Right lobe of liver (tissue), 6 donors: ENCODE measurements at regions not wholly inside any gene's neighbourhood (a gene's known extent, or its start where the extent isn't known, plus 50 kb on each side); places are given as distances from the start of the nearest gene placed in this dataset.

Source experiments
- ATAC-seq, 4 donors: fragments of 200-7000 bp; cut with Tn5 transposase; one replicate each; pipeline ENCODE4 v1.9.1; 2020; ENCODE audit warnings: mild to moderate bottlenecking in 4 of 4, moderate library complexity in 4 of 4
- DNase-seq, 3 donors: peaks; one replicate each; pipeline ENCODE4 v3.0.0-alpha.2; 2020
- H3K27ac ChIP-seq, 3 donors: fragments of 200-600 bp; one replicate each; pipeline ENCODE4 v1.8.0; 2022
- H3K27me3 ChIP-seq, 2 donors: fragments of 200-600 bp; one replicate each; pipeline ENCODE4 v1.8.0; 2022
- H3K36me3 ChIP-seq, 4 donors: fragments of 200-600 bp; sonication (generic) in 1 of 4; one replicate each; pipeline versions ENCODE4 v1.5.1 to v1.8.0; 2017 to 2022; ENCODE audit warnings: control low read depth in 1 of 4
- H3K4me1 ChIP-seq, 4 donors: fragments of 200-600 bp; sonication (generic) in 1 of 4; one replicate each; pipeline versions ENCODE4 v1.5.1 to v1.8.0; 2017 to 2022; ENCODE audit warnings: control low read depth in 1 of 4
- H3K4me3 ChIP-seq, 3 donors: fragments of 200-600 bp; one replicate each; pipeline ENCODE4 v1.8.0; 2022
- H3K9me3 ChIP-seq, 4 donors: fragments of 200-600 bp; sonication (generic) in 1 of 4; one replicate each; pipeline versions ENCODE4 v1.5.1 to v1.8.0; 2017 to 2022; ENCODE audit warnings: control low read depth in 1 of 4
- CTCF ChIP-seq, 4 donors: fragments of 200-600 bp in 3 of 4; fragments of 450-650 bp in 1 of 4; IDR thresholded peaks; one replicate each; pipeline versions ENCODE4 v1.5.1 to v1.8.0; 2016 to 2022; ENCODE audit warnings: antibody characterized with exemption in 4 of 4, mild to moderate bottlenecking in 2 of 4
- POLR2A ChIP-seq: fragments of 450-650 bp; IDR thresholded peaks from one replicate; pipeline ENCODE4 v1.6.1; 2017; ENCODE audit warnings: antibody characterized with exemption, mild to moderate bottlenecking
- WGBS: methylation state at CpG from one replicate; pipeline ENCODE4 v1.1.6; 2018; ENCODE audit warnings: low coverage, low lambda C conversion rate; ENCODE audit not compliant: insufficient coverage; ENCODE audit errors: missing lambda C conversion rate; 5-methylcytosine and 5-hydroxymethylcytosine counted together
- intact Hi-C, 2 donors: fragments of 100-400 bp; cut with DNase I; formaldehyde crosslinking; loops; one replicate each; pipeline versions ENCODE4 v1.11.2 to v1.14.1; 2022
- donor health status: DM: no; HTN: yes; CAD: no.
- donor health status: DM: no; HTN: no; CAD: no.
- donor health status: DM: no; HTN: no; CAD: no.
- donor health status: DM: no; HTN: yes; CAD: no.
- donor health status: DM: no; HTN: yes; CAD: no.

GRCh38 chr5:74184649-74185048, 455.9 kb downstream of the ENC1 start:
- DNase-seq: no peak
- 71% methylated on average over 1 of the region's 1 CpG for WGBS
- Histone ChIP-seq H3K4me3 (no peak overlapping the region), H3K4me1 (no peaks in the 10 kb centered on the region), H3K27ac (no peak overlapping the region), H3K9me3 (no peaks in the 10 kb centered on the region), H3K36me3 (no peaks in the 10 kb centered on the region), H3K27me3 (no peaks in the 10 kb centered on the region)
- intact Hi-C loops: no loop called here
- TF ChIP-seq CTCF (IDR thresholded peaks at IDR 0.05) (no peak), POLR2A (no peak)
- ATAC-seq: no peak

- WGBS: 60% methylated on average over 8 of the region's 8 CpGs
- no peaks in the 10 kb centered on the region for H3K27me3 ChIP-seq
- H3K27ac ChIP-seq: no peak overlapping the region
- DNase-seq (no peak), ATAC-seq (no peak)
- intact Hi-C loops: no loop called here
- no peaks in the 10 kb centered on the region for H3K4me1 ChIP-seq
- no peaks in the 10 kb centered on the region for H3K36me3 ChIP-seq
- H3K9me3 ChIP-seq: no peaks in the 10 kb centered on the region
- H3K4me3 ChIP-seq: no peak overlapping the region
- TF ChIP-seq POLR2A (no peak), CTCF (IDR thresholded peaks at IDR 0.05) (no peak)
Observed at GRCh38 chr5:74183041-74183440, 457.5 kb downstream of the ENC1 start.

GRCh38 chr5:74182603-74183002, 457.9 kb downstream of the ENC1 start:
- Histone ChIP-seq H3K27ac (no peak overlapping the region), H3K4me1 (no peaks in the 10 kb centered on the region), H3K27me3 (no peaks in the 10 kb centered on the region), H3K4me3 (no peak overlapping the region), H3K36me3 (no peaks in the 10 kb centered on the region), H3K9me3 (no peaks in the 10 kb centered on the region)
- TF ChIP-seq POLR2A: no peak
- no peak for TF ChIP-seq CTCF (IDR thresholded peaks at IDR 0.05)
- ATAC-seq (no peak), DNase-seq (no peak)
- intact Hi-C loops: no loop called here
- 54% methylated on average over 4 of the region's 6 CpGs for whole genome bisulfite sequencing

GRCh38 chr5:74179701-74180100, 460.8 kb downstream of the ENC1 start:
- ATAC-seq: no peak
- H3K36me3 ChIP-seq: no peaks in the 10 kb centered on the region
- no peak overlapping the region for H3K4me3 ChIP-seq
- WGBS: 60% methylated on average over 3 of the region's 3 CpGs
- DNase-seq: no peak
- no peaks in the 10 kb centered on the region for H3K9me3 ChIP-seq
- H3K4me1 ChIP-seq: no peaks in the 10 kb centered on the region
- intact Hi-C loops: no loop called here
- TF ChIP-seq POLR2A (no peak), CTCF (IDR thresholded peaks at IDR 0.05) (no peak)
- no peak overlapping the region for H3K27ac ChIP-seq
- H3K27me3 ChIP-seq: no peaks in the 10 kb centered on the region

- no peaks in the 10 kb centered on the region for H3K36me3 ChIP-seq
- H3K9me3 ChIP-seq: no peaks in the 10 kb centered on the region
- ATAC-seq (no peak), DNase-seq (no peak)
- H3K27me3 ChIP-seq: no peaks in the 10 kb centered on the region
- H3K27ac ChIP-seq: no peak overlapping the region
- no peak for TF ChIP-seq POLR2A
- no peak for TF ChIP-seq CTCF (IDR thresholded peaks at IDR 0.05)
- no peak overlapping the region for H3K4me3 ChIP-seq
- 81% methylated on average over 2 of the region's 2 CpGs for WGBS
- intact Hi-C loops: no loop called here
- H3K4me1 ChIP-seq: no peaks in the 10 kb centered on the region
Observed at GRCh38 chr5:74179179-74179578, 461.3 kb downstream of the ENC1 start.
